ENCODE measurements at regions not wholly inside any gene's neighbourhood (a gene's known extent, or its start where the extent isn't known, plus 50 kb on each side); places are given as distances from the start of the nearest gene placed in this dataset.

- TF ChIP-seq, protein P1, sequence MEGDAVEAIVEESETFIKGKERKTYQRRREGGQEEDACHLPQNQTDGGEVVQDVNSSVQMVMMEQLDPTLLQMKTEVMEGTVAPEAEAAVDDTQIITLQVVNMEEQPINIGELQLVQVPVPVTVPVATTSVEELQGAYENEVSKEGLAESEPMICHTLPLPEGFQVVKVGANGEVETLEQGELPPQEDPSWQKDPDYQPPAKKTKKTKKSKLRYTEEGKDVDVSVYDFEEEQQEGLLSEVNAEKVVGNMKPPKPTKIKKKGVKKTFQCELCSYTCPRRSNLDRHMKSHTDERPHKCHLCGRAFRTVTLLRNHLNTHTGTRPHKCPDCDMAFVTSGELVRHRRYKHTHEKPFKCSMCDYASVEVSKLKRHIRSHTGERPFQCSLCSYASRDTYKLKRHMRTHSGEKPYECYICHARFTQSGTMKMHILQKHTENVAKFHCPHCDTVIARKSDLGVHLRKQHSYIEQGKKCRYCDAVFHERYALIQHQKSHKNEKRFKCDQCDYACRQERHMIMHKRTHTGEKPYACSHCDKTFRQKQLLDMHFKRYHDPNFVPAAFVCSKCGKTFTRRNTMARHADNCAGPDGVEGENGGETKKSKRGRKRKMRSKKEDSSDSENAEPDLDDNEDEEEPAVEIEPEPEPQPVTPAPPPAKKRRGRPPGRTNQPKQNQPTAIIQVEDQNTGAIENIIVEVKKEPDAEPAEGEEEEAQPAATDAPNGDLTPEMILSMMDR (conservative IDR thresholded peaks at IDR 0.05; ENCODE audit: low read depth, low read length), result no peak
- H3K4me3 ChIP-seq (ENCODE audit: low read length), result no peak overlapping the region
- DNase-seq (ENCODE audit: low read depth), result no peak
Observed at GRCh38 chr11:119897576-119897975, 168.6 kb upstream of the NECTIN1 start.

- no peak overlapping the region for H3K4me3 ChIP-seq (ENCODE audit: low read length)
- TF ChIP-seq, protein P1 (conservative IDR thresholded peaks at IDR 0.05; ENCODE audit: low read depth, low read length), result no peak
- no peak for DNase-seq (ENCODE audit: low read depth)
Observed at GRCh38 chr11:119897046-119897440, 168.0 kb upstream of the NECTIN1 start.

DNA sequence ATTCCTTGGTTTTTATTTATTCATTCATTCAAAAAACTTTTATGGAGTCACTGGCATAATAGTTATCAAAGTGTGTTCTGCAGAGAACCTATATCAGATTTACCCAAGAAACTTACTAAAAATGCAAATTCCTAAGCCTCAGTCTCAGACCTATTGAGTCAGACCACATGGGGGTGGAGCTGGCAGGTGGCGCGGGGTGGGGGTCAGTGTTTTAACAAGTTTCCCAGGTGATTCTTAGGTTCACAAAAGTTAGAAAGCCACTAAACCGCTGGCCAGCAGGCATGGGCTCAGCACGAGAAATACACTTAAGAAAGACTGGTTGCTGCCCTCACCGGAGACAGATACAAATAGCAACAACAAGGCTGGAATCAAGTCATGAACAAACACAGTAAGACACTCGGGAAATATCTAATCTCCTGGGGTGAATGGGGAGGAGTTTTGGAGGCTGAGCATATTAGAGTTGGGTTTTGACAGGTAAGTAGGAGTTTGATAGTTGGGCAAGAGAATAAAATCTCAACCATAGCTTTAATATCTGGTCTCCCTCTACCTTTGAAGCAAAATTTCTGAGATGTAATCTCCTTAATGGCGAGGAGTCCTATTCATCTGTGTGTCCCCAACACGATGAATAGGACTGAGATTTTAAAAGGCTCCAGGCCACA is 167.5 kb upstream of the NECTIN1 start:
- no peak for DNase-seq (ENCODE audit: low read depth)
- TF ChIP-seq, protein P1 (conservative IDR thresholded peaks at IDR 0.05; ENCODE audit: low read depth, low read length), result no peak

DNA sequence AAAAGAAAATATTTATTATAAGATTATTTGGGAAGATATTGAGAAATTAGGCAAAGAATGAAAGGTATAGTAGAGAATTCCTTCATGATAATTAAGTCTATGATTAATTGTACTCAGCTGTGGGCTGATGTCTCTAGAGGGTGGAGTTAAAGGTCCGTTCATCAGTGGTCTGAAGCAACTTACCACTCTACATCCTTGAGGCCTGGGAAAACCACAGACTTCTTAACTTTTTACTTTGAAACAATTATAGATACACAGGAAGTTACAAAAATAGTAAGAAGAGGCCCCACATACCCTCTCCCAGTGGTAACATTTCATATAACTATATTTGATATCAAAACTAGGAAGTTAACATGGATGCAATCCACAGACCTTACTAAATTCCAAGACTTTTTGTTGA is 167.0 kb upstream of the NECTIN1 start:
- TF ChIP-seq, protein P1 (conservative IDR thresholded peaks at IDR 0.05; ENCODE audit: low read depth, low read length), result no peak
- H3K4me3 ChIP-seq (ENCODE audit: low read length), result no peak overlapping the region
- no peak for DNase-seq (ENCODE audit: low read depth)

More for the DNA sequence above, 167.5 kb upstream of the NECTIN1 start:
- no peak overlapping the region for H3K4me3 ChIP-seq (ENCODE audit: low read length)

DNA sequence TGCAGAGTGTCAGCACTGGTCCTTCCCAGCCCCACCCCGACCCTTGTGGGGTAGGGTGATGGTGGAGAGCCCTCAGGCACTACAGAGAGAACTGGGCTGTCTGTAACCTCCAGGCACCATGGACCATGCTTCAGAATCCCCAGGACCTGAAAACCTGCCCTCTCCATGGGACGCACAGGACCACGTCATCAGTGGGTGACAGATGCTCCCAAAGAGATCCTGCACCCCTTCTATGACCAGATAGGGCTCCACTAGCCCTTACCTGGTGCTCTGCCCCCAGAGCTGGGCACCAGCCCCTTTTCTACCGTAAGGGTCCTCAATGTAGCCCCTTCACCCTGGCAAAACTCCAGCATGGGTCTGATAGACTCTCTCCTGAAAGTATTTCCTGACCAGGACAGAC is 165.9 kb upstream of the NECTIN1 start:
- TF ChIP-seq, protein P1 (conservative IDR thresholded peaks at IDR 0.05; ENCODE audit: low read depth, low read length), result no peak
- DNase-seq (ENCODE audit: low read depth), result no peak
- H3K4me3 ChIP-seq (ENCODE audit: low read length), result no peak overlapping the region

GRCh38 chr11:119892311-119892808 is 163.4 kb upstream of the NECTIN1 start:
- H3K4me3 ChIP-seq (ENCODE audit: low read length), result no peak overlapping the region
- TF ChIP-seq, protein P1 (conservative IDR thresholded peaks at IDR 0.05; ENCODE audit: low read depth, low read length), result no peak
- DNase-seq (ENCODE audit: low read depth), result no peak

DNA sequence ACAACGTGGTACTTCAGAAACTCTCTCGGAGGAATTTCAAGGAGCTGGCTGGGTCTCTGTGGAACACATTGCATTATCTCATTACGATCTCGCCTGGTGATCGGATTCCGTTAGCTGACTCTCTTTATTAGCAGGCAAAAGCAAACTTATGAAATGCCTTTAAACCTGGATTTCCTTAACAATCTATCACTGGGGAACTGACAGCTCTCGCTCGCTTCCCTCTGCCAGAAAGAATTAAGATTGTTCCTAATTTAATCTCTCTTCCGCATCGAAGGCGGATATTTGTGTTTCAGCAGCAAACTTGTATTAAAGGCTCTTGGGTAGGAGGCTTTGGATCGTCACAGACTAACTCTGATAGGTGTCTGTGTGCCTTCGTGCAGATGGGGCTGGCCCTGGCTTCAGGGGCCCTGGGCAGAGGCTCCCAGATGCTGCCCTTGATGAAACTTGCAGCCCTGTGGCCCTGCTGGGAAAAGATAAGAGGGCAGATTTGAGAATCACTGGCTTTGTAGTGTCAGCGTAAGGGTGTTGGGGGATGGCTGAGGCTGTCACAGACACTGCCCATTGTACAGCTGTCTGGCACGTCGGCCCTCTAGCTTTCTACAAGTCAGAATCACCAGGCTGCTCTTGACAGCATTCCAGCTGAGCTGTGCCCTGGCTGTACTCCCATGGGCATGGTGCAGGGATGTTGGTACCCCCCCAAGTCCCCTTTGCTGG is 162.2 kb upstream of the NECTIN1 start:
- H3K4me3 ChIP-seq (ENCODE audit: low read length), result no peak overlapping the region
- DNase-seq (ENCODE audit: low read depth), result no peak
- TF ChIP-seq, protein P1 (conservative IDR thresholded peaks at IDR 0.05; ENCODE audit: low read depth, low read length), result no peak

Data from retinal pigment epithelial cell (primary cell).